HG03442 (cell line): ENCODE measurements at regions not wholly inside any gene's neighbourhood (a gene's known extent, or its start where the extent isn't known, plus 50 kb on each side); places are given as distances from the start of the nearest gene placed in this dataset.

Experiments
- ATAC-seq: cut with Tn5 transposase; IDR thresholded peaks from one replicate; pipeline ENCODE4 v1.9.1; 2021; ENCODE audit warnings: mild to moderate bottlenecking, moderate library complexity; ENCODE audit not compliant: unreplicated experiment

GRCh38 chr2:8623958-8624591 is 57.8 kb upstream of the ID2 start:
- no peak for ATAC-seq

- ATAC-seq: no peak
These were observed 56.9 kb upstream of the ID2 start for GRCh38 chr2:8624855-8625398.

GRCh38 chr2:8625399-8626300 is 56.2 kb upstream of the ID2 start:
- ATAC-seq: no peak

GRCh38 chr2:8626572-8626971 is 55.3 kb upstream of the ID2 start:
- no peak for ATAC-seq

- ATAC-seq: no peak
These were observed 54.7 kb upstream of the ID2 start for GRCh38 chr2:8627019-8627691.

GRCh38 chr2:8627692-8628085 is 54.2 kb upstream of the ID2 start:
- no peak for ATAC-seq

GRCh38 chr2:8628179-8628865 is 53.5 kb upstream of the ID2 start:
- peak; percentile 25 for ATAC-seq

GRCh38 chr2:8628866-8629209 is 53.0 kb upstream of the ID2 start:
- peak; percentile 41 for ATAC-seq

- no peak for ATAC-seq
These were observed 52.5 kb upstream of the ID2 start for GRCh38 chr2:8629402-8629801.

GRCh38 chr2:8630676-8631464 is 51.0 kb upstream of the ID2 start:
- ATAC-seq: no peak

GRCh38 chr2:8631465-8632005 is 50.3 kb upstream of the ID2 start:
- ATAC-seq: no peak
